Caco-2 (cell line): ENCODE measurements at regions not wholly inside any gene's neighbourhood (a gene's known extent, or its start where the extent isn't known, plus 50 kb on each side); places are given as distances from the start of the nearest gene placed in this dataset.

Source experiments
- BruUV-seq: library from RNA; stranded (reverse); fragments of 400-500 nt; replicated peaks from 2 replicates; lab custom pipeline; 2021; lab: Mats Ljungman, UMichigan
- CTCF ChIA-PET: fragments of 300-600 bp; sonication (Branson Sonifier 250); formaldehyde crosslinking; loops from one replicate; lab custom pipeline; 2022; ENCODE audit warnings: antibody characterized with exemption; lab: Charles Lee
- POLR2A ChIA-PET: fragments of 300-600 bp; sonication (Branson Sonifier 250); formaldehyde crosslinking; loops from one replicate; lab custom pipeline; 2022; ENCODE audit warnings: antibody characterized with exemption; lab: Charles Lee
- DNase-seq, 2 experiments: peaks; one replicate each; pipeline versions ENCODE4 v3.0.0 to v3.0.0-alpha.2; 2020 to 2022
- H3K27me3 ChIP-seq: replicated peaks from 2 replicates; pipeline ENCODE4 v1.6.0; 2011; ENCODE audit warnings: low read length; ENCODE audit not compliant: control insufficient read depth, insufficient read depth
- H3K36me3 ChIP-seq: 2 replicates; pipeline ENCODE4 v1.5.1; 2011; ENCODE audit warnings: low read length; ENCODE audit not compliant: control insufficient read depth, insufficient read depth
- H3K4me1 ChIP-seq: fragments of 250-450 bp; sonication (Bioruptor Pico); 2 replicates; pipeline ENCODE4 v1.5.1; 2020; ENCODE audit warnings: mild to moderate bottlenecking
- H3K4me3 ChIP-seq: 2 replicates; pipeline ENCODE4 v1.5.1; 2011; ENCODE audit warnings: low read depth, mild to moderate bottlenecking, control low read depth, low read length
- H3K9me3 ChIP-seq: fragments of 250-450 bp; sonication (Bioruptor Pico); 2 replicates; pipeline ENCODE4 v1.5.1; 2020; ENCODE audit warnings: mild to moderate bottlenecking, moderate library complexity
- H3K27ac Mint-ChIP-seq: one replicate; pipeline ENCODE4 v1.8.0; 2022; ENCODE audit warnings: mixed read lengths; ENCODE audit not compliant: unreplicated experiment
- H3K27me3 Mint-ChIP-seq: one replicate; pipeline ENCODE4 v1.8.0; 2022; ENCODE audit warnings: mixed read lengths; ENCODE audit not compliant: insufficient read depth, unreplicated experiment
- H3K36me3 Mint-ChIP-seq: one replicate; pipeline ENCODE4 v1.8.0; 2022; ENCODE audit warnings: mild to moderate bottlenecking, mixed read lengths; ENCODE audit not compliant: insufficient read depth, unreplicated experiment
- H3K4me1 Mint-ChIP-seq: one replicate; pipeline ENCODE4 v1.8.0; 2022; ENCODE audit warnings: low read depth, mixed read lengths; ENCODE audit not compliant: unreplicated experiment
- H3K4me3 Mint-ChIP-seq: one replicate; pipeline ENCODE4 v1.8.0; 2022; ENCODE audit warnings: mild to moderate bottlenecking, moderate library complexity, mixed read lengths; ENCODE audit not compliant: unreplicated experiment
- H3K9me3 Mint-ChIP-seq: one replicate; pipeline ENCODE4 v1.8.0; 2022; ENCODE audit warnings: mixed read lengths; ENCODE audit not compliant: unreplicated experiment
- intact Hi-C: fragments of 100-400 bp; cut with micrococcal nuclease; formaldehyde crosslinking; loops from one replicate; pipeline ENCODE4 v1.10.0; 2022; ENCODE audit not compliant: unreplicated experiment
- TF ChIP-seq, protein P1 (sequence below), 2 experiments: fragments of 200-600 bp in 1 of 2; IDR thresholded peaks; 1 replicate in 1 of 2; 2 replicates in 1 of 2; pipeline versions ENCODE4 v1.5.1 to v1.8.0; 2011 to 2022; ENCODE audit warnings: antibody characterized with exemption in 1 of 2, control low read depth in 1 of 2, inconsistent platforms in 1 of 2, low read depth in 1 of 2, low read length in 1 of 2, mild to moderate bottlenecking in 1 of 2, moderate library complexity in 1 of 2; ENCODE audit not compliant: insufficient read depth in 1 of 2, severe bottlenecking in 1 of 2, unreplicated experiment in 1 of 2

DNA sequence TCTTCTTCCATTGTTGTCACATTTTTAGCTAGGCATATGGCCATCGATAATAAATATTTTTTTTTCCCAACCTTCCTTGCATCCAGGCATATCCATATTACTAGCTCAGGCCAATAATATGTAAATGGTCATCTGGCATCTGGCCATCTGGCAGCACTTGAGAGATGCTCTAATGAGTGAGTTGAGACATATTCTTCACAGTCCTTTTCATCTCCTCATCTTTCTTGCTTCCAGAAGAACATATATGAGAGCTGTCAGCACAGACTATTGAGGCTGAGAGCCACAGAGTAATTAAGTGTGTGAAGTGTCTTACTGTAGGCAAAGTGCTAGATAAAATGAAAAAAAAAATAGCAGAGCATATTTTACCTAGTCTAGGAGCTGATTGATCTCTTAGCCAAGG, 628.4 kb upstream of the TMPRSS15 start:
- TF ChIP-seq, protein P1, sequence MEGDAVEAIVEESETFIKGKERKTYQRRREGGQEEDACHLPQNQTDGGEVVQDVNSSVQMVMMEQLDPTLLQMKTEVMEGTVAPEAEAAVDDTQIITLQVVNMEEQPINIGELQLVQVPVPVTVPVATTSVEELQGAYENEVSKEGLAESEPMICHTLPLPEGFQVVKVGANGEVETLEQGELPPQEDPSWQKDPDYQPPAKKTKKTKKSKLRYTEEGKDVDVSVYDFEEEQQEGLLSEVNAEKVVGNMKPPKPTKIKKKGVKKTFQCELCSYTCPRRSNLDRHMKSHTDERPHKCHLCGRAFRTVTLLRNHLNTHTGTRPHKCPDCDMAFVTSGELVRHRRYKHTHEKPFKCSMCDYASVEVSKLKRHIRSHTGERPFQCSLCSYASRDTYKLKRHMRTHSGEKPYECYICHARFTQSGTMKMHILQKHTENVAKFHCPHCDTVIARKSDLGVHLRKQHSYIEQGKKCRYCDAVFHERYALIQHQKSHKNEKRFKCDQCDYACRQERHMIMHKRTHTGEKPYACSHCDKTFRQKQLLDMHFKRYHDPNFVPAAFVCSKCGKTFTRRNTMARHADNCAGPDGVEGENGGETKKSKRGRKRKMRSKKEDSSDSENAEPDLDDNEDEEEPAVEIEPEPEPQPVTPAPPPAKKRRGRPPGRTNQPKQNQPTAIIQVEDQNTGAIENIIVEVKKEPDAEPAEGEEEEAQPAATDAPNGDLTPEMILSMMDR (IDR thresholded peaks at IDR 0.05; ENCODE audit: insufficient read depth in 1 of 2, low read depth in 1 of 2, low read length in 1 of 2, severe bottlenecking in 1 of 2, unreplicated experiment in 1 of 2): no peak
- Mint-ChIP-seq H3K9me3 (no peaks in the 10 kb centered on the region), H3K4me1 (no peaks in the 10 kb centered on the region), H3K27ac (no peak overlapping the region), H3K36me3 (no peaks in the 10 kb centered on the region), H3K27me3 (no peaks in the 10 kb centered on the region), H3K4me3 (no peak overlapping the region)
- intact Hi-C loops: no loop called here
- no peaks in the 10 kb centered on the region for H3K4me1 ChIP-seq
- no peaks in the 10 kb centered on the region for H3K36me3 ChIP-seq
- no peaks in the 10 kb centered on the region for H3K27me3 ChIP-seq
- H3K4me3 ChIP-seq: no peak overlapping the region
- BruUV-seq: no TSS peak
- DNase-seq: no peak
- POLR2A ChIA-PET: no interaction called here
- H3K9me3 ChIP-seq: no peaks in the 10 kb centered on the region
- CTCF ChIA-PET: no interaction called here

- no peaks in the 10 kb centered on the region for H3K36me3 ChIP-seq
- TF ChIP-seq, protein P1 (IDR thresholded peaks at IDR 0.05; ENCODE audit: insufficient read depth in 1 of 2, low read depth in 1 of 2, low read length in 1 of 2, severe bottlenecking in 1 of 2, unreplicated experiment in 1 of 2): no peak
- Mint-ChIP-seq H3K27me3 (no peaks in the 10 kb centered on the region), H3K36me3 (no peaks in the 10 kb centered on the region), H3K4me1 (no peaks in the 10 kb centered on the region), H3K4me3 (no peak overlapping the region), H3K9me3 (no peaks in the 10 kb centered on the region), H3K27ac (no peak overlapping the region)
- no peaks in the 10 kb centered on the region for H3K9me3 ChIP-seq
- CTCF ChIA-PET: no interaction called here
- intact Hi-C loops: no loop called here
- BruUV-seq: no TSS peak
- POLR2A ChIA-PET: no interaction called here
- no peaks in the 10 kb centered on the region for H3K27me3 ChIP-seq
- no peak overlapping the region for H3K4me3 ChIP-seq
- no peak for DNase-seq
- no peaks in the 10 kb centered on the region for H3K4me1 ChIP-seq
Observed at GRCh38 chr21:19034041-19034440, 630.5 kb upstream of the TMPRSS15 start.

DNA sequence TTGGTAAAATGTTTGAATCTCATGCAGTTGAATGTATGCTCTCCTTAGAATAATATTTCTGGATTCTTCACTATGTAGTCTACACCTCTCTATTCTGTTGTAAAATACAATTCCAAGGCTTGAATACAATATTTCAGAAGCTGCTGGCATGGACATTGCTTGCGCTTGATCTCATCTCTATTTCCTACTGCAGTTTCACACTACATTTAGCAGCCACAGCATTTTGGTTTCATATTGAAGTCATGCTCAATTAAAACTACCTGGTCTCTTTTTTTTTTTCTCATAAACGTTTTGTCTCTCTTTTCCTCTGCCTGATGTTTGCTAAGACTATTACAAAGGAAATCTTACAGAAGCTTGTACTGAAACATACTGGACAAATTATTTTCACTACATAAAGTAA, 631.0 kb upstream of the TMPRSS15 start:
- CTCF ChIA-PET: no interaction called here
- intact Hi-C loops: no loop called here
- BruUV-seq: no TSS peak
- TF ChIP-seq, protein P1 (IDR thresholded peaks at IDR 0.05; ENCODE audit: insufficient read depth in 1 of 2, low read depth in 1 of 2, low read length in 1 of 2, severe bottlenecking in 1 of 2, unreplicated experiment in 1 of 2): no peak
- Histone ChIP-seq H3K4me1 (no peaks in the 10 kb centered on the region), H3K9me3 (no peaks in the 10 kb centered on the region), H3K36me3 (no peaks in the 10 kb centered on the region), H3K4me3 (no peak overlapping the region), H3K27me3 (no peaks in the 10 kb centered on the region)
- H3K27me3 Mint-ChIP-seq: no peaks in the 10 kb centered on the region
- H3K27ac Mint-ChIP-seq: no peak overlapping the region
- no peak overlapping the region for H3K4me3 Mint-ChIP-seq
- H3K9me3 Mint-ChIP-seq: no peaks in the 10 kb centered on the region
- no peaks in the 10 kb centered on the region for H3K4me1 Mint-ChIP-seq
- no peaks in the 10 kb centered on the region for H3K36me3 Mint-ChIP-seq
- no peak for DNase-seq
- POLR2A ChIA-PET: no interaction called here
